ENCODE measurements at regions not wholly inside any gene's neighbourhood (a gene's known extent, or its start where the extent isn't known, plus 50 kb on each side); places are given as distances from the start of the nearest gene placed in this dataset.

DNA sequence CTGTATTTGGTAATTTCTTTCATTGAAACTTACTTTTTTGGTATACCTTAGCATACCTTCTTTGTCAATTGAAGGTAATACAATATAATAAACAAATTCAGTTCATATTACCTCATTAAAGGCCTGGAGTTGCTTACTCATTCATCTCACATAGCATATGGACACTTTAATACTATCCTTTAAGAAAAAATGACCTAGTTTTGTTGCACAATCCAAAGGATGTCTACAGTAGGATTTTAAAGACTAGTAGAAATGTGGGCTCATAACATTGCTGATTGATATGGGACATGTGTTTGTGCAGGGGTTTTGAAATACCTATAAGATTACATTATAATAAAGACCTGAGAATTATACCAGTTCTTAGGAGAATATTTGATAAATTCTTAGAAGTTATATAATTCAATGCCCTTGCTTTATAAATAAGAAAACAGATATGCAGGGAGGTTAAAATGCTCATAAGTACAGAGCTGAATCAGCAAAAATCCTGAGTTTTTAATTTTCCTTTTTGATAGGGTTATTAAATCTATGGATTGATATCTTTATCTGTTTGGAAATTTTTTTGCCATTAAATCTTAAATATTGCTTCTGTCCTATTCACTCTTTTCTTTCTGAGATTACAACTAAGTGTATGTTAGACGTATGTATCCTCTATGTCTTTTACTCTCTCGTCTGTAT lies 352.1 kb downstream of the ATP23 start:
- no peaks in the 10 kb centered on the region for H3K4me1 ChIP-seq
- peaks cover 0 to 6% (median 0%) of the 10 kb centered on the region in 11 experiments; a peak in 2 of 22 replicates for H3K9me3 ChIP-seq (replicated peaks in 1 of 11)
- no peak for TF ChIP-seq Cebpa-rat (IDR thresholded peaks at IDR 0.05)
- H4K20me1 ChIP-seq: no peaks in the 10 kb centered on the region
- H3K4me3 ChIP-seq: no peak overlapping the region
- no peak overlapping the region for H3K27ac ChIP-seq
- H3K36me3 ChIP-seq: no peaks in the 10 kb centered on the region
- no peak overlapping the region for H3K4me2 ChIP-seq
- H3K27me3 ChIP-seq: no peaks in the 10 kb centered on the region
- H3K9ac ChIP-seq: no peak overlapping the region

DNA sequence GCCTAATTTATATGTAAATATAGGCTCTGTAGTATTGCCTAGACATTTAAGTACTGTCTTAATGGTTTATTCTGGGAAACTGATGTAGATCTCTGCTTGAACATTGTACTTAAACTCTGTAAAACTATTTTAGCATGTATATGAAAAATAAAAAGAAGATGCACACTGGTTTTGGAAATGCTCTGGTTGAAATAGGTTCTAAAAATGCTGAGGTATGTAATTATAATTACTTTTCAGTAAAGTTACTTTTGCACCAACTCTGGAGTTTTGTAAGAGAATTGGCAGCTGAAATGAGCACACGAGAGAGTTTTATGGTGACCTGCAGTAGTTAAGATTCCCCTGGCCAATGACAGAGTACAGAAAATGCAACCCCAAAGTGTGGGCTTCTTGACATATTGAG lies 353.9 kb downstream of the ATP23 start:
- Histone ChIP-seq H3K27ac (no peak overlapping the region), H3K36me3 (no peaks in the 10 kb centered on the region), H3K9ac (no peak overlapping the region), H4K20me1 (no peaks in the 10 kb centered on the region), H3K4me3 (no peak overlapping the region), H3K4me1 (no peaks in the 10 kb centered on the region), H3K27me3 (no peaks in the 10 kb centered on the region), H3K4me2 (no peak overlapping the region), H3K9me3 (replicated peaks in 1 of 11) (no peaks in the 10 kb centered on the region)
- no peak for TF ChIP-seq Cebpa-rat (IDR thresholded peaks at IDR 0.05)

DNA sequence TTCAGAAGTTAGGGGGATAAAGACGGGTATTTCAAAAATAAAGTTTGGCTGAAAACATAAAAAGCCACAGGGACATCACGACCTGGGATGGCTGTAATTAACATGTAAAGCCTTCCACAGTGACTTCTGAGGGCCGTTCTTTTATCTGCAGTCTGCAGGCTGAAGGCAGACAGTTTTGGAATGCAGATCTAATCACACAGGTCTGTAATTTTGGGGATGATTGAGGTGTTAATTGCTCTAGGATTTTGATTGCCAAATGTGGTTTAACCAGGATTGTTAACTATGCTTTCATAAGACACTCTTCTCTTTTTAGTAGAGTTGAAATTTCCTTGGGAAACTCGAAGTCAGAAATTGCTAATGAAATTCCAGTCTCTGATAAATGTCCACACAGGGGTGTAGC lies 355.5 kb downstream of the ATP23 start:
- no peak for TF ChIP-seq Cebpa-rat (IDR thresholded peaks at IDR 0.05)
- Histone ChIP-seq H3K9me3 (replicated peaks in 1 of 11) (no peaks in the 10 kb centered on the region), H3K4me1 (peaks cover 0 to 3% (median under 1%) of the 10 kb centered on the region in 10 experiments; a peak in 8 of 20 replicates), H3K27me3 (no peaks in the 10 kb centered on the region), H3K36me3 (no peaks in the 10 kb centered on the region), H3K4me3 (no peak overlapping the region), H3K9ac (no peak overlapping the region), H3K27ac (no peak overlapping the region), H4K20me1 (no peaks in the 10 kb centered on the region), H3K4me2 (no peak overlapping the region)

DNA sequence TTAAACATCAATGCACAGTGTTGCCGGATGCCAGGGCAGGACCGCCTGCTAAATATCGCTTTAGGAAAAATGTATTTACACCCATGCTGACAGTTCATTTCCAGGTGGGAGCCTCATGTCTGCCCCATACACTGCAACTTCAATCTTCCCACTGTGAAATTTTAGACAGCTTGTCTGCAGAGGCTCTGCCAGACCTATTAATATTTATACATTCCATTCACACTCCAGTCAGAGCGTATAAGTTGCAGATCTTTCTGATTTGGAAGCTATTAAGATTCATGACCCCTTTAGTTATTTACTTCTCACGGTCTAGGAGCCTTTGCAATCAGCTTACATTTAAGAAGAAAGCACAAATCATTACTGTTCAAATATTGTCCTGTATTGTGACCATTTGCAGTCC lies 357.4 kb downstream of the ATP23 start:
- no peaks in the 10 kb centered on the region for H3K27me3 ChIP-seq
- H3K4me2 ChIP-seq: no peak overlapping the region
- no peak overlapping the region for H3K4me3 ChIP-seq
- H3K4me1 ChIP-seq: peaks cover 0 to 17% (median 7%) of the 10 kb centered on the region in 10 experiments; a peak in 10 of 20 replicates
- H3K9ac ChIP-seq: no peak overlapping the region
- TF ChIP-seq Cebpa-rat (IDR thresholded peaks at IDR 0.05): no peak
- H3K36me3 ChIP-seq: no peaks in the 10 kb centered on the region
- no peak overlapping the region for H3K27ac ChIP-seq
- no peaks in the 10 kb centered on the region for H3K9me3 ChIP-seq (replicated peaks in 1 of 11)
- H4K20me1 ChIP-seq: no peaks in the 10 kb centered on the region

DNA sequence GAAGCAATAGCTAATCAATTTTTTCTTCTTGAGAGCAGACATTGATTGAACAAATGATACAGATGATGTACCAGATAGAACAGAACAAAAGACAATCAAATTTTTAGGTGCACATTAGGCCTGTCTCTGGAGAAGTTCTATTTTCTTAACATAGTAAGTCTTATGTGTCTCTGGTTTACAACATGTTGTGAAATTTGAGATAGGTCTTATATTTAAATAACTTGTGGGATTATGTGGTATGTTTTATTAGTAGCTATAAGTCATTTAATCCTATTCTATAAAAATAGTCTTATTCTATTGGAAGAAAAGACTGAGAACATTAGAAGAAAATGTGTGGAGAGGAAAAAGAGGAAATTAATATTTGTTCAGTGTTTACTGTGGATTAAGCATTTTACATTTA lies 358.0 kb downstream of the ATP23 start:
- Histone ChIP-seq H3K4me2 (no peak overlapping the region), H3K36me3 (no peaks in the 10 kb centered on the region), H3K27me3 (no peaks in the 10 kb centered on the region), H3K27ac (no peak overlapping the region), H3K9me3 (replicated peaks in 1 of 11) (no peaks in the 10 kb centered on the region), H3K9ac (no peak overlapping the region), H4K20me1 (no peaks in the 10 kb centered on the region), H3K4me1 (peaks cover 0 to 17% (median 7%) of the 10 kb centered on the region in 10 experiments; a peak in 10 of 20 replicates), H3K4me3 (no peak overlapping the region)
- no peak for TF ChIP-seq Cebpa-rat (IDR thresholded peaks at IDR 0.05)

DNA sequence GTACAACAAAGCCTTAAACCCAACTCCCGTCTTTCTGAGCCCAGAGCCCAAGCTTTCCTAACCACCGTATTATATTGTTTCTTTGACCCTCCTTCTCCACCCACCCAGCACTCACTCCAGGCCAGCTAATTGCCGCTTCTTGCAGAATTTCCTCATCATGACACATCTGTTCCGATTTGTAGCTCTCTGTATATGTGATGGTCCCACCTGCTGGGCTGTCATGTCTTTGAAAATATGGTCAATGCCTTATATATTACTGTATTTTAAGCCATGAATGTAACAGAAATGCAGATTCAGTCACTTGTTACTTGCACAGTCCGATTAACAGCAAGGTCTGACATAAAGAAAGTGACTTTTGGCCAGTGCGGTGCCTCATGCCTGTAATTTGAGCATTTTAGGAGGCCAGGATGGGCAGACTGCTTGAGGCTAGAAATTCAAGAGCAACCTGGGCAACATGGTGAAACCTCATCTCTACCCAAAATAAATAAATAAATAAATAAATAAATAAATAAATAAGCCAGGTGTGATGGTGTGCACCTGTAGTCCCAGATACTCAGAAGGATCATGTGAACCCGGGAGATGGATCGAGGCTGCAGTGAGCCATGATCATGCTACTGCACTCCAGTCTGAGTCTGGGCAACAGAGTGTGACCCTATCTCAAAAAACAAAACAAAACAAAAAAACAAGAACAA lies 359.8 kb downstream of the ATP23 start:
- Histone ChIP-seq H3K9me3 (replicated peaks in 1 of 11) (peaks cover 0 to under 1% (median 0%) of the 10 kb centered on the region in 11 experiments; a peak in 2 of 22 replicates), H3K9ac (no peak overlapping the region), H3K27ac (no peak overlapping the region)

DNA sequence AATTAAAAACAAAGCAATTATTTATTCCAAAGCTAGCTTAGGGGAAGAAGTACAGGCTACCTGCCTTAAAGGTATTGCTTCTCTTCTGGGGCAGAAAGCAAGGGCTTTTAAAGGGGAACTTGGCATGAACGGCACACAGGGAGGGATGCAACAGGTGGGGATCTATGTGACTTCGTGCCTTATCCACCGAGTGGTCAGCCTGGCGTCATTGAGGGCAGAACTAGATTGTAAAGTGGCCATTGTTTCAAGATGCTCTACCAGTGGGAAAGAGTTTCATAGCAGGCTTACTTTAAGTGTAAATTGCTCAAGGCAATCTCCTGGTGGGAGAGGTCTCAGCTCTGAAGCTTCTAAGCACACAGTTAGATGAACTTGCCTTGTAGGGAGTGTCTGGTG lies 360.4 kb downstream of the ATP23 start:
- no peaks in the 10 kb centered on the region for H3K36me3 ChIP-seq
- H3K9me3 ChIP-seq (replicated peaks in 1 of 11): peaks cover 1 to 6% (median 4%) of the 10 kb centered on the region in 11 experiments; a peak in 18 of 22 replicates
- H3K4me1 ChIP-seq: peaks cover 0 to 17% (median 7%) of the 10 kb centered on the region in 10 experiments; a peak in 10 of 20 replicates
- no peaks in the 10 kb centered on the region for H4K20me1 ChIP-seq
- no peak for TF ChIP-seq Cebpa-rat (IDR thresholded peaks at IDR 0.05)
- H3K27ac ChIP-seq: no peak overlapping the region
- H3K4me3 ChIP-seq: no peak overlapping the region
- H3K9ac ChIP-seq: no peak overlapping the region
- peak overlapping the region in 3 of 11 experiments; percentile 5 to 59 (median 56); a peak in 5 of 22 replicates for H3K4me2 ChIP-seq
- H3K27me3 ChIP-seq: no peaks in the 10 kb centered on the region

More for the DNA sequence above, 359.8 kb downstream of the ATP23 start:
- Histone ChIP-seq H3K4me1 (peaks cover 0 to 17% (median 7%) of the 10 kb centered on the region in 10 experiments; a peak in 10 of 20 replicates), H3K4me3 (no peak overlapping the region), H3K4me2 (peak overlapping the region in 2 of 11 experiments; percentile 56 to 59; a peak in 3 of 22 replicates), H3K36me3 (no peaks in the 10 kb centered on the region), H4K20me1 (no peaks in the 10 kb centered on the region), H3K27me3 (no peaks in the 10 kb centered on the region)
- no peak for TF ChIP-seq Cebpa-rat (IDR thresholded peaks at IDR 0.05)

DNA sequence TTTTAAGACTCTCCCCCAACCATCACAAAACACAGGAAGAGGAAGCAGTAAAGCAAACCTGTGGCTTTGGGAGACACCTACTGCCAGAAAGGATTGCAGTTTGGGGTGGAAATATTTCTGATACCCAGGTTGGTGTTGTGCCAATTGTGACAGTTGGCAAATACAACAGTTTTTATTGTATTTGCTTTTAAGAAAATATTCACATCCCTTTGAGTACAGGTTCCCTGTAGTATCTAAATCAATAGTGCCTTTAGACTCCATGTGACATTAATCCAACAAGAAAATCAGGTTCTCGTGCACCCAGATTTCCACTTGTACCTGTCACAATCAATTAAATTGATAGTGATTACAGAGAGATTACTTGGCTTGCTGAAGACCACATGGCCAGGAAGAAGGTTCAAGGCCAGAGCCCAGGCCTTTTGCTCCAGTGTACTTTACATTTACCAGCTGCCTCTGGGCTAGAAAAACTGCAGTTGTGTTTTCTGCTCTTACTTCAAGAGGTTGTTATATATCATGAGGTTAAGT lies 361.2 kb downstream of the ATP23 start:
- Histone ChIP-seq H3K27me3 (no peaks in the 10 kb centered on the region), H3K27ac (no peak overlapping the region), H3K9me3 (replicated peaks in 1 of 11) (peaks cover 9 to 15% (median 12%) of the 10 kb centered on the region in 11 experiments; a peak in 21 of 22 replicates), H3K4me1 (peaks cover 0 to 17% (median 7%) of the 10 kb centered on the region in 10 experiments; a peak in 10 of 20 replicates), H3K36me3 (no peaks in the 10 kb centered on the region), H3K4me2 (peak overlapping the region in 3 of 11 experiments; percentile 5 to 59 (median 56); a peak in 4 of 22 replicates), H3K4me3 (no peak overlapping the region), H3K9ac (no peak overlapping the region), H4K20me1 (no peaks in the 10 kb centered on the region)
- TF ChIP-seq Cebpa-rat (IDR thresholded peaks at IDR 0.05): no peak

DNA sequence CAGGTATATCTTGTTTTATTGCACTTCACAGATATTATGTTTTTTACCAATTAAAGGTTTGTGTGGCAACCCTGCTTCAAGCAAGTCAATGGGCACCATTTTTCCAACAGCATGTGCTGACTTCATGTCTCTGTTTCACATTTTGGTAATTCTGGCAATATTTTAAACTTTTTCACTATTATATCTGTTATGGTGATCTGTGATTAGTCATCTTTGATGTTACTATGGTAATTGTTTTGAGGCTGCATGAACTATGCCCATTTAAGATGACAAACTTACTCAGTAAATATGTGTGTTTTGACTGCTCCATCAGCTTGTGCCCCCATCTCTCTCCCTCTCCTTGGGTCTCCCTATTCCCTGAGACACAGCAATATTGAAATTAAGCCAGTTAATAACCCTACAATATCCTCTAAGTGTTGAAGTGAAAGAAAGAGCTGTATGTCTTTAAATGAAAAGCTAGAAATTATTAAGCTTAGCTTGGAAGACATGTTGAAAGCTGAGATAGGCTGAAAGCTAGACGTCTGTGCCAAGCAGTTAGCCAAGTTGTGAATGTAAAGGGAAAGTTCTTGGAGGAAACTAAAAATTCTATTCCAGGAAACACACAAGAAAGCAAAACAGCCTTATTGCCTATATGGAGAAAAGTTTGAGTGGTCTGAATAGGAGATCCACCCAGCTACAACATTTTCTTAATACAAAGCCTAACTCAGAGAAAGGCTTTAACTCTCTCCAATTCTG lies 365.1 kb downstream of the ATP23 start:
- no peak for TF ChIP-seq Cebpa-rat (IDR thresholded peaks at IDR 0.05)
- Histone ChIP-seq H3K27me3 (no peaks in the 10 kb centered on the region), H3K4me2 (no peak overlapping the region), H3K36me3 (no peaks in the 10 kb centered on the region), H3K9ac (no peak overlapping the region), H4K20me1 (no peaks in the 10 kb centered on the region), H3K27ac (no peak overlapping the region), H3K9me3 (replicated peaks in 1 of 11) (peaks cover 10 to 21% (median 17%) of the 10 kb centered on the region in 11 experiments; a peak in 21 of 22 replicates), H3K4me3 (no peak overlapping the region), H3K4me1 (peaks cover 18 to 37% (median 23%) of the 10 kb centered on the region in 10 experiments; a peak in 19 of 20 replicates)
